ENCODE measurements at regions not wholly inside any gene's neighbourhood (a gene's known extent, or its start where the extent isn't known, plus 50 kb on each side); places are given as distances from the start of the nearest gene placed in this dataset.

- no peaks in the 10 kb centered on the region for H3K9me3 ChIP-seq
- H3K36me3 ChIP-seq (ENCODE audit: low read depth), result no peaks in the 10 kb centered on the region
- ATAC-seq (no peak), DNase-seq (no peak)
- H3K4me3 ChIP-seq, result no peak overlapping the region
- TF ChIP-seq, protein P1, sequence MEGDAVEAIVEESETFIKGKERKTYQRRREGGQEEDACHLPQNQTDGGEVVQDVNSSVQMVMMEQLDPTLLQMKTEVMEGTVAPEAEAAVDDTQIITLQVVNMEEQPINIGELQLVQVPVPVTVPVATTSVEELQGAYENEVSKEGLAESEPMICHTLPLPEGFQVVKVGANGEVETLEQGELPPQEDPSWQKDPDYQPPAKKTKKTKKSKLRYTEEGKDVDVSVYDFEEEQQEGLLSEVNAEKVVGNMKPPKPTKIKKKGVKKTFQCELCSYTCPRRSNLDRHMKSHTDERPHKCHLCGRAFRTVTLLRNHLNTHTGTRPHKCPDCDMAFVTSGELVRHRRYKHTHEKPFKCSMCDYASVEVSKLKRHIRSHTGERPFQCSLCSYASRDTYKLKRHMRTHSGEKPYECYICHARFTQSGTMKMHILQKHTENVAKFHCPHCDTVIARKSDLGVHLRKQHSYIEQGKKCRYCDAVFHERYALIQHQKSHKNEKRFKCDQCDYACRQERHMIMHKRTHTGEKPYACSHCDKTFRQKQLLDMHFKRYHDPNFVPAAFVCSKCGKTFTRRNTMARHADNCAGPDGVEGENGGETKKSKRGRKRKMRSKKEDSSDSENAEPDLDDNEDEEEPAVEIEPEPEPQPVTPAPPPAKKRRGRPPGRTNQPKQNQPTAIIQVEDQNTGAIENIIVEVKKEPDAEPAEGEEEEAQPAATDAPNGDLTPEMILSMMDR (IDR thresholded peaks at IDR 0.05), result no peak
- intact Hi-C loops (cut with DNase I, micrococcal nuclease), result no loop called here
- no peaks in the 10 kb centered on the region for H3K4me1 ChIP-seq (ENCODE audit: low read depth)
These were observed 687.1 kb downstream of the IGSF11 start for GRCh38 chr3:118347396-118348168.

DNA sequence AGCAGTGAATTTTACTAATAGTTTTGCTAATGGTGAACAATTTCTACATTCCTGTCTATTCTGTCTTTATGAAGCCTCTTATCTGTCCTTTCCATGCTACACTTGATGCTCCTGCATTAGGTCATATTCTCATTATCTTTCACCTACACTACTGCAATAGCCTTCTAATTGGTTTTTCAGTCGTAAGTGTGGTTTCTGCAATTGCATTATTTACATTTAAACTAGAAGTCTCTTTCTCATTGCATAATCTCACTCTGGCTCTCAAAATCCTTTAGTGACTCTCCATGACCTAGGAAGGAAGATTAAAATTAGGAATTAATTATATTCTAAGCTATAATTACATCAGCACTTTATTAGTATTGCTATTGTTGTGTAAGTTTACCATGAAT lies 686.5 kb downstream of the IGSF11 start:
- TF ChIP-seq, protein P1 (IDR thresholded peaks at IDR 0.05), result no peak
- Histone ChIP-seq H3K36me3 (ENCODE audit: low read depth) (no peaks in the 10 kb centered on the region), H3K4me3 (no peak overlapping the region), H3K9me3 (no peaks in the 10 kb centered on the region), H3K4me1 (ENCODE audit: low read depth) (no peaks in the 10 kb centered on the region)
- ATAC-seq, result no peak
- intact Hi-C loops (cut with DNase I, micrococcal nuclease), result no loop called here
- no peak for DNase-seq

DNA sequence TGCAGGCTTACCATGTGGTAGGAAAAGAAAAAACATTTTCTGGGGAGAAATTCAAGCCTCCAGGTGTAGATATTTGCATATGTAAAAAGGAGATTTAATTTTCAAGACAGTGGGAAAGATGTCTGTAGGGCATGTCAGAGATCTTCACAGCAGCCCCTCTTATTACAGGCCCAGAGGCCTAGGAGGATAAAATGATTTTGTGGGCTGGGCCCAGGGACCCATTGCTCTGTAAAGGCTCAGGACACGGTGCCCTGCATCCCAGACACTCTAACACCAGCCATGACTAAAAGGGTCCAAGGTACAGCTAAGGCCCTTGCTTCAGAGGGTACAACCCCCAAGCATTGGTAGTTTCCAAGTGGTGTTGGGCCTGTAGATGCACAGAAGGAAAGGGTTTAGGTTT lies 680.1 kb downstream of the IGSF11 start:
- Histone ChIP-seq H3K4me1 (ENCODE audit: low read depth) (no peaks in the 10 kb centered on the region), H3K9me3 (peaks cover 39% of the 10 kb centered on the region), H3K36me3 (ENCODE audit: low read depth) (no peaks in the 10 kb centered on the region), H3K4me3 (no peak overlapping the region)
- ATAC-seq, result no peak
- no peak for DNase-seq
- TF ChIP-seq, protein P1 (IDR thresholded peaks at IDR 0.05), result no peak
- intact Hi-C loops (cut with DNase I, micrococcal nuclease), result no loop called here

- no peaks in the 10 kb centered on the region for H3K4me1 ChIP-seq (ENCODE audit: low read depth)
- H3K9me3 ChIP-seq, result peaks cover 25% of the 10 kb centered on the region
- intact Hi-C loops (cut with DNase I, micrococcal nuclease), result no loop called here
- DNase-seq, result no peak
- TF ChIP-seq, protein P1 (IDR thresholded peaks at IDR 0.05), result no peak
- H3K4me3 ChIP-seq, result no peak overlapping the region
- H3K36me3 ChIP-seq (ENCODE audit: low read depth), result no peaks in the 10 kb centered on the region
- ATAC-seq, result no peak
These were observed 664.7 kb downstream of the IGSF11 start for GRCh38 chr3:118369892-118370491.

DNA sequence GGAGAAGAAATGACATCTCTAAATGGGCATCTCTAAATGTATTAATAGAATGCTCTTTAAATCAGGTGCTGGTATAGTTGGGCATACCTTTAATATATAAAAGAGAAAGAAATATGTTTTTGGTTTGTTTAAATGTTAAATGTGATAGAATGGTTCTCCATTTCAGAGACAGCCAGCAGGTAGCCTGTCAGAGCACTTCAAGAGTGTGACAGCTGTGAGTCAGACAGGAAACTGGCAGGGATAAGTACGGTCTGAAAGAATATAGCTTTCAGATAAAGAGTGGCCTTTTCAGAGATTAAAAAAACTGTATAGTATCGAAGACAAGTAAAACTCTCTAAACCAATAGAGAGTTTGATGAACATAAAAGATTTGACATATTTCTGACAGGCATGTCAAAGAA lies 654.1 kb downstream of the IGSF11 start:
- Histone ChIP-seq H3K36me3 (ENCODE audit: low read depth) (no peaks in the 10 kb centered on the region), H3K4me3 (no peak overlapping the region), H3K9me3 (no peaks in the 10 kb centered on the region), H3K4me1 (ENCODE audit: low read depth) (no peaks in the 10 kb centered on the region)
- DNase-seq, result no peak
- intact Hi-C loops (cut with DNase I, micrococcal nuclease), result no loop called here
- ATAC-seq, result no peak
- TF ChIP-seq, protein P1 (IDR thresholded peaks at IDR 0.05), result no peak
